Neural progenitor cell (in vitro differentiated cells): ENCODE measurements at regions not wholly inside any gene's neighbourhood (a gene's known extent, or its start where the extent isn't known, plus 50 kb on each side); places are given as distances from the start of the nearest gene placed in this dataset.

ENCODE experiments used
- DNase-seq: peaks from one replicate; pipeline ENCODE4 v3.0.0-alpha.2; 2016; ENCODE audit warnings: low spot score
- H2AFZ ChIP-seq: fragments of 200-600 bp; sonication (generic); replicated peaks from 2 replicates; pipeline ENCODE4 v1.6.1; 2016; ENCODE audit warnings: antibody characterized with exemption
- H3F3A ChIP-seq: fragments of 200-600 bp; sonication (generic); 2 replicates; pipeline ENCODE4 v1.6.1; 2016; ENCODE audit warnings: antibody characterized with exemption, low read depth
- H3K27ac ChIP-seq: fragments of 200-600 bp; sonication (generic); 2 replicates; pipeline ENCODE4 v1.5.1; 2016; ENCODE audit warnings: mild to moderate bottlenecking
- H3K27me3 ChIP-seq: fragments of 200-600 bp; sonication (generic); 2 replicates; pipeline ENCODE4 v1.6.1; 2016; ENCODE audit warnings: mild to moderate bottlenecking, moderate library complexity
- H3K36me3 ChIP-seq: fragments of 200-600 bp; sonication (generic); 2 replicates; pipeline ENCODE4 v1.5.1; 2016
- H3K4me1 ChIP-seq: fragments of 200-600 bp; sonication (generic); 2 replicates; pipeline ENCODE4 v1.6.1; 2016; ENCODE audit warnings: mixed run types
- H3K4me2 ChIP-seq: fragments of 200-600 bp; sonication (generic); 2 replicates; pipeline ENCODE4 v1.6.1; 2016
- H3K4me3 ChIP-seq: fragments of 200-600 bp; sonication (generic); 2 replicates; pipeline ENCODE4 v1.5.1; 2016
- H3K79me2 ChIP-seq: fragments of 200-600 bp; sonication (generic); 2 replicates; pipeline ENCODE4 v1.6.1; 2016; ENCODE audit warnings: low read depth
- H3K9ac ChIP-seq: fragments of 200-600 bp; sonication (generic); 2 replicates; pipeline ENCODE4 v1.6.1; 2016
- H3K9me3 ChIP-seq: fragments of 200-600 bp; sonication (generic); 2 replicates; pipeline ENCODE4 v1.5.1; 2016; ENCODE audit warnings: low read depth
- H4K20me1 ChIP-seq: fragments of 200-600 bp; sonication (generic); 2 replicates; pipeline ENCODE4 v1.6.1; 2016; ENCODE audit warnings: low read depth
- H3K27ac Mint-ChIP-seq: 3 replicates; pipeline ENCODE4 v1.8.0; 2021; ENCODE audit warnings: mixed read lengths
- H3K27me3 Mint-ChIP-seq: 2 replicates; pipeline ENCODE4 v1.8.0; 2022; ENCODE audit warnings: low read depth, mild to moderate bottlenecking, inconsistent platforms, moderate library complexity, mixed read lengths; ENCODE audit not compliant: insufficient read depth
- H3K36me3 Mint-ChIP-seq: 3 replicates; pipeline ENCODE4 v1.8.0; 2021; ENCODE audit warnings: mixed read lengths
- H3K4me1 Mint-ChIP-seq: 3 replicates; pipeline ENCODE4 v1.8.0; 2021; ENCODE audit warnings: mixed read lengths
- H3K4me3 Mint-ChIP-seq: 3 replicates; pipeline ENCODE4 v1.8.0; 2021; ENCODE audit warnings: mild to moderate bottlenecking, moderate library complexity, mixed read lengths
- H3K9me3 Mint-ChIP-seq: 3 replicates; pipeline ENCODE4 v1.8.0; 2020; ENCODE audit warnings: mixed read lengths
- CTCF ChIP-seq: fragments of 200-600 bp; sonication (generic); IDR thresholded peaks from 2 replicates; pipeline ENCODE4 v1.5.1; 2017; ENCODE audit warnings: antibody characterized with exemption, mild to moderate bottlenecking
- EZH2 ChIP-seq: fragments of 200-600 bp; sonication (generic); IDR thresholded peaks from 2 replicates; pipeline ENCODE4 v1.6.1; 2017; ENCODE audit warnings: antibody characterized with exemption, mild to moderate bottlenecking, moderate library complexity
- EZH2phosphoT487 ChIP-seq: fragments of 200-600 bp; sonication (generic); IDR thresholded peaks from 2 replicates; pipeline ENCODE4 v1.6.1; 2017; ENCODE audit warnings: antibody characterized with exemption

- TF ChIP-seq EZH2 (no peak), CTCF (no peak), EZH2phosphoT487 (no peak)
- no peak overlapping the region for H3K4me2 ChIP-seq
These were observed 247.5 kb downstream of the MBNL1 start for GRCh38 chr3:152516216-152516615.

GRCh38 chr3:152517502-152517901 is 248.8 kb downstream of the MBNL1 start:
- no peak for TF ChIP-seq EZH2
- TF ChIP-seq CTCF: no peak
- no peak for TF ChIP-seq EZH2phosphoT487
- Histone ChIP-seq H3K9ac (no peak overlapping the region), H2AFZ (peak overlapping the region; percentile 71), H3K9me3 (no peaks in the 10 kb centered on the region), H3K4me3 (no peak overlapping the region), H3K4me1 (peaks cover 3% of the 10 kb centered on the region), H4K20me1 (no peaks in the 10 kb centered on the region), H3F3A (no peaks in the 10 kb centered on the region), H3K4me2 (peak overlapping the region; percentile 18), H3K36me3 (no peaks in the 10 kb centered on the region), H3K27me3 (no peaks in the 10 kb centered on the region), H3K79me2 (no peaks in the 10 kb centered on the region), H3K27ac (no peak overlapping the region)
- H3K36me3 Mint-ChIP-seq: no peaks in the 10 kb centered on the region
- H3K27ac Mint-ChIP-seq: no peak overlapping the region
- no peak overlapping the region for H3K4me3 Mint-ChIP-seq
- peaks cover 6% of the 10 kb centered on the region for H3K4me1 Mint-ChIP-seq
- peaks cover 2% of the 10 kb centered on the region for H3K27me3 Mint-ChIP-seq
- peak; percentile 35 for DNase-seq
- no peaks in the 10 kb centered on the region for H3K9me3 Mint-ChIP-seq

More at GRCh38 chr3:152516216-152516615, 247.5 kb downstream of the MBNL1 start:
- Histone ChIP-seq H3K4me1 (peaks cover 3% of the 10 kb centered on the region), H3K79me2 (no peaks in the 10 kb centered on the region), H3K36me3 (no peaks in the 10 kb centered on the region), H3K27me3 (no peaks in the 10 kb centered on the region), H4K20me1 (no peaks in the 10 kb centered on the region), H2AFZ (no peak overlapping the region), H3K9ac (no peak overlapping the region), H3K27ac (no peak overlapping the region), H3K4me3 (no peak overlapping the region), H3K9me3 (no peaks in the 10 kb centered on the region), H3F3A (no peaks in the 10 kb centered on the region)
- H3K27me3 Mint-ChIP-seq: peaks cover 2% of the 10 kb centered on the region
- no peak for DNase-seq
- H3K4me3 Mint-ChIP-seq: no peak overlapping the region
- H3K4me1 Mint-ChIP-seq: peaks cover 6% of the 10 kb centered on the region
- H3K9me3 Mint-ChIP-seq: no peaks in the 10 kb centered on the region
- H3K36me3 Mint-ChIP-seq: no peaks in the 10 kb centered on the region
- no peak overlapping the region for H3K27ac Mint-ChIP-seq

GRCh38 chr3:152518346-152518745 is 249.6 kb downstream of the MBNL1 start:
- Mint-ChIP-seq H3K27ac (no peak overlapping the region), H3K36me3 (no peaks in the 10 kb centered on the region), H3K9me3 (no peaks in the 10 kb centered on the region), H3K4me3 (no peak overlapping the region), H3K4me1 (peaks cover 6% of the 10 kb centered on the region), H3K27me3 (peaks cover 2% of the 10 kb centered on the region)
- Histone ChIP-seq H3K9ac (no peak overlapping the region), H3K4me2 (no peak overlapping the region), H3K79me2 (no peaks in the 10 kb centered on the region), H3K27me3 (no peaks in the 10 kb centered on the region), H3K4me1 (peaks cover 3% of the 10 kb centered on the region), H3K4me3 (no peak overlapping the region), H3K27ac (no peak overlapping the region), H3F3A (no peaks in the 10 kb centered on the region), H4K20me1 (no peaks in the 10 kb centered on the region), H3K36me3 (no peaks in the 10 kb centered on the region), H2AFZ (no peak overlapping the region), H3K9me3 (no peaks in the 10 kb centered on the region)
- TF ChIP-seq EZH2 (no peak), EZH2phosphoT487 (no peak), CTCF (no peak)
- no peak for DNase-seq
